CD4-positive, alpha-beta T cell (primary cell): ENCODE measurements at regions not wholly inside any gene's neighbourhood (a gene's known extent, or its start where the extent isn't known, plus 50 kb on each side); places are given as distances from the start of the nearest gene placed in this dataset.

Source experiments
- ATAC-seq: fragments of 200-7000 bp; cut with Tn5 transposase; one replicate; pipeline ENCODE4 v1.10.0; 2022; ENCODE audit warnings: mild to moderate bottlenecking; ENCODE audit not compliant: poor library complexity
- CTCF ChIA-PET: fragments of 350-600 bp; sonication (Branson Sonifier 250); formaldehyde crosslinking; loops from one replicate; lab custom pipeline; 2021; ENCODE audit warnings: antibody characterized with exemption, inconsistent platforms; lab: Charles Lee
- POLR2A ChIA-PET: fragments of 350-600 bp; sonication (Branson Sonifier 250); formaldehyde crosslinking; loops from one replicate; lab custom pipeline; 2021; ENCODE audit warnings: antibody characterized with exemption, inconsistent platforms; lab: Charles Lee
- DNase-seq, 14 experiments: peaks; one replicate each; pipeline ENCODE4 v3.0.0-alpha.2; 2013 to 2020; ENCODE audit warnings: mixed read lengths in 2 of 14
- H3K27ac ChIP-seq, 2 donors: one replicate each; pipeline versions ENCODE4 v1.5.1 to v1.7.0; 2013; ENCODE audit warnings: low read length in 2 of 2, low read depth in 1 of 2, mild to moderate bottlenecking in 1 of 2
- H3K27me3 ChIP-seq, 2 experiments: 1 replicate in 1 of 2; 2 replicates in 1 of 2; pipeline versions ENCODE4 v1.6.1 to v1.7.0; 2013; ENCODE audit warnings: low read length in 2 of 2, control low read depth in 1 of 2, mild to moderate bottlenecking in 1 of 2, moderate library complexity in 1 of 2; ENCODE audit not compliant: insufficient read depth in 2 of 2, control insufficient read depth in 1 of 2
- H3K36me3 ChIP-seq: one replicate; pipeline ENCODE4 v1.6.1; 2013; ENCODE audit warnings: low read length, control low read depth; ENCODE audit not compliant: insufficient read depth
- H3K4me1 ChIP-seq: one replicate; pipeline ENCODE4 v1.6.1; 2013; ENCODE audit warnings: low read length, control low read depth; ENCODE audit not compliant: insufficient read depth
- H3K4me3 ChIP-seq: one replicate; pipeline ENCODE4 v1.5.1; 2013; ENCODE audit warnings: mild to moderate bottlenecking, low read length, moderate library complexity
- H3K9me3 ChIP-seq, 2 experiments: 1 replicate in 1 of 2; 2 replicates in 1 of 2; pipeline versions ENCODE4 v1.6.1 to v1.7.0; 2013; ENCODE audit warnings: low read length in 2 of 2, mild to moderate bottlenecking in 2 of 2, control low read depth in 1 of 2, moderate library complexity in 1 of 2; ENCODE audit not compliant: control insufficient read depth in 1 of 2, insufficient read depth in 1 of 2
- H3K27ac Mint-ChIP-seq: one replicate; pipeline ENCODE4 v1.8.0; 2020; ENCODE audit warnings: mixed read lengths
- H3K27me3 Mint-ChIP-seq: one replicate; pipeline ENCODE4 v1.8.0; 2021; ENCODE audit warnings: mixed read lengths
- H3K36me3 Mint-ChIP-seq: one replicate; pipeline ENCODE4 v1.8.0; 2021; ENCODE audit warnings: low read depth, mixed read lengths
- H3K4me1 Mint-ChIP-seq: one replicate; pipeline ENCODE4 v1.8.0; 2021; ENCODE audit warnings: low read depth, mixed read lengths
- H3K4me3 Mint-ChIP-seq: one replicate; pipeline ENCODE4 v1.8.0; 2020; ENCODE audit warnings: mild to moderate bottlenecking, mixed read lengths
- H3K9me3 Mint-ChIP-seq: one replicate; pipeline ENCODE4 v1.8.0; 2020; ENCODE audit warnings: mixed read lengths
- CTCF ChIP-seq: fragments of 200-600 bp; IDR thresholded peaks from one replicate; pipeline ENCODE4 v1.8.0; 2022; ENCODE audit warnings: antibody characterized with exemption, mild to moderate bottlenecking
- intact Hi-C, 2 experiments: fragments of 100-400 bp; cut with DNase I in 1 of 2; cut with micrococcal nuclease in 1 of 2; formaldehyde crosslinking; loops; one replicate each; pipeline versions ENCODE4 v1.15.1 to v1.9.0; 2023 to 2025; cut with DNase I, micrococcal nuclease

DNA sequence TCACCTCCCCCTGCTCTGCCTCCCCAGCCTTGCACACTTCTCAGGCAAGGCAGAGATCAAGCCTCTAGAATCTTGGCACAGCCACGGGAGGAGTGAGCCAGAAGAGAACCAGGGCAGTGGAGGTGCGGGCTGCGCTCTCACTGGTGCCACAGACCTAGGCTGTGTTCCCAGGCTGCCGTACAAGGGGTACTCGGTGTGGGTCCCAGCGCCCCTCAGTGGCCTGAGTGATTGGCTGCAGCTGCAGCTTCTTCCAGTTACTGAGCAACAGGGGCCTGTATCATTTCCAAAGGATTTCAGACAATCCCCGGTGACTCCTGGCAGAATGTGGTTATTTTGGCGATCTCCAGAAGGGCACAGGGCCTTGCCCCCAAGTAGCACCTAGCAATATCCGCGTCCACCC lies 1852.1 kb downstream of the TP53TG3F start:
- ChIA-PET CTCF (no interaction called here), POLR2A (no interaction called here)
- DNase-seq (no peak), ATAC-seq (no peak)
- no peak overlapping the region for H3K27ac ChIP-seq
- peaks cover 27 to 44% of the 10 kb centered on the region in 2 experiments for H3K9me3 ChIP-seq
- H3K27me3 ChIP-seq = no peaks in the 10 kb centered on the region
- no peak overlapping the region for H3K4me3 ChIP-seq
- Mint-ChIP-seq H3K36me3 (no peaks in the 10 kb centered on the region), H3K27me3 (no peaks in the 10 kb centered on the region), H3K9me3 (peaks cover 6% of the 10 kb centered on the region), H3K4me3 (no peak overlapping the region), H3K4me1 (no peaks in the 10 kb centered on the region), H3K27ac (no peak overlapping the region)
- intact Hi-C loops = loop anchor here in 1 of 2 experiments (10.0 kb wide), 1 partner anchor 63 kb away; no protein-coding TSS in a partner anchor
- H3K36me3 ChIP-seq = no peaks in the 10 kb centered on the region
- TF ChIP-seq CTCF = no peak
- no peaks in the 10 kb centered on the region for H3K4me1 ChIP-seq

DNA sequence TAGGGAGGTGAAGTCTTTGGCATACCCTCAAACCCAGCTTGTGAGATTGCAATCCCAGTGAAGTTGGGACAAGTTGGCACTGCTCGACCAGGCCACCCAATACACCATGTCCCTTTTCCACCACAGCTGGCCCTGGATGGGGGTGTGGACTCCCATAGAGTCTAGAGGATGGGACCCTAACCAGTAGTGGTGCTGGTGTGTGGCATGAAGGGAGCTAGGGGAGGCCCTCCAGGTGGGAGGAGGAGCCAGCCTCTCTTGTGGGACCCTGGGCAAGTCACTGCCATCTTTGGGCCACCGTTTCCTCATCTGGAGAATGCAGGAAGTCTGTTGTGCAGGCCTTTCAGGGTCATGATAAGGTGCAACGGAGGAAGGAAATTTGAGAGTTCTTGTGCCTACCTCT lies 1854.9 kb downstream of the TP53TG3F start:
- peaks cover 24 to 40% of the 10 kb centered on the region in 2 experiments for H3K9me3 ChIP-seq
- DNase-seq (no peak), ATAC-seq (no peak)

DNA sequence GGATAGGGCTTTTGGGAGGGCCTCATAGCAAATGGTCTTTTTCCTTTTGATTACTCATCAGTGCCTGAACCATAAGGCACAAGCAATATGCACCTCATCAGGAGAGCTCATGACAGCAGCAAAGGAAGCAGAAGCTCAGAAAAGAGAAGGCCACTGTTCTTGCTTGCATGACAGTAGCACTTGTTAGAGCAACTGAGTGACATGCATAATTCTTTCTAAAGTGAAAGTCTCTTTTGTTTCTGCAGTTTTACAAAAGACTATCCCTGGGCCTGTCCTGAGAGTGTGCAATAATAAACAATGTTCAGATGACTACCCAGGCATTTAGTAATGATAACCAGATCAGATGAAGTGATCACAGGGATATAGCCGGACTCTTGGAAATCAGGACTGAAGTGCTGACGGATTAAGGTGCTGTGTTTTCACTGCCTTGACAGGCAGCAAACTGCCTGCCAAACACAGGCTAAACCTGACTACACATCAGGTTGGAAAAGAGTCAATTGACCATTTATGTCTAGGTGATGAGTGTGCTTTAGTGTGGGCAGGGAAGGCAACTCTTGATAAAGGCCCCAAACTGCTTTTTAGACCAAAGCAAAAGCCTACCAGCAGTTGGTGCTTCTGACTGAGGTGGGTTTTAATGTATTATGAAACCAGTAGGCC lies 1860.3 kb downstream of the TP53TG3F start:
- H3K27ac ChIP-seq = no peak overlapping the region
- peaks cover 9 to 14% of the 10 kb centered on the region in 2 experiments for H3K9me3 ChIP-seq
- no peak overlapping the region for H3K27ac Mint-ChIP-seq
- no peaks in the 10 kb centered on the region for H3K4me1 Mint-ChIP-seq
- no peaks in the 10 kb centered on the region for H3K36me3 ChIP-seq
- H3K27me3 ChIP-seq = no peaks in the 10 kb centered on the region
- DNase-seq (no peak), ATAC-seq (no peak)
- H3K4me1 ChIP-seq = no peaks in the 10 kb centered on the region
- H3K36me3 Mint-ChIP-seq = peaks cover 5% of the 10 kb centered on the region
- intact Hi-C loops = loop anchor here in 1 of 2 experiments (10.0 kb wide), 1 partner anchor 55 kb away; no protein-coding TSS in a partner anchor
- no peaks in the 10 kb centered on the region for H3K27me3 Mint-ChIP-seq
- H3K4me3 ChIP-seq = no peak overlapping the region
- no peak for TF ChIP-seq CTCF
- ChIA-PET CTCF (no interaction called here), POLR2A (no interaction called here)
- peaks cover 19% of the 10 kb centered on the region for H3K9me3 Mint-ChIP-seq
- no peak overlapping the region for H3K4me3 Mint-ChIP-seq

More for the DNA sequence above, 1854.9 kb downstream of the TP53TG3F start:
- no peak for TF ChIP-seq CTCF
- H3K4me1 ChIP-seq = no peaks in the 10 kb centered on the region
- no peaks in the 10 kb centered on the region for H3K36me3 Mint-ChIP-seq
- H3K9me3 Mint-ChIP-seq = peaks cover 8% of the 10 kb centered on the region
- ChIA-PET POLR2A (no interaction called here), CTCF (no interaction called here)
- H3K27me3 ChIP-seq = no peaks in the 10 kb centered on the region
- H3K27ac ChIP-seq = no peak overlapping the region
- H3K36me3 ChIP-seq = no peaks in the 10 kb centered on the region
- no peak overlapping the region for H3K4me3 Mint-ChIP-seq
- intact Hi-C loops = loop anchor here in 1 of 2 experiments (10.0 kb wide), 1 partner anchor 61 kb away; no protein-coding TSS in a partner anchor
- no peak overlapping the region for H3K4me3 ChIP-seq
- no peaks in the 10 kb centered on the region for H3K27me3 Mint-ChIP-seq
- no peak overlapping the region for H3K27ac Mint-ChIP-seq
- no peaks in the 10 kb centered on the region for H3K4me1 Mint-ChIP-seq
